GM12891 (cell line): ENCODE measurements at regions not wholly inside any gene's neighbourhood (a gene's known extent, or its start where the extent isn't known, plus 50 kb on each side); places are given as distances from the start of the nearest gene placed in this dataset.

Experiments used
- POLR2A ChIP-seq: IDR thresholded peaks from 2 replicates; pipeline ENCODE4 v1.6.1; 2011; ENCODE audit warnings: low read depth, low read length, control low read depth
- POLR2AphosphoS5 ChIP-seq: IDR thresholded peaks from 2 replicates; pipeline ENCODE4 v1.6.1; 2011; ENCODE audit warnings: low read depth, low read length, control low read depth
- SPI1 ChIP-seq: IDR thresholded peaks from 2 replicates; pipeline ENCODE4 v1.6.1; 2011; ENCODE audit warnings: low read depth, low read length, control low read depth
- TAF1 ChIP-seq: IDR thresholded peaks from 2 replicates; pipeline ENCODE4 v1.6.1; 2011; ENCODE audit warnings: low read depth, low read length, control low read depth

DNA sequence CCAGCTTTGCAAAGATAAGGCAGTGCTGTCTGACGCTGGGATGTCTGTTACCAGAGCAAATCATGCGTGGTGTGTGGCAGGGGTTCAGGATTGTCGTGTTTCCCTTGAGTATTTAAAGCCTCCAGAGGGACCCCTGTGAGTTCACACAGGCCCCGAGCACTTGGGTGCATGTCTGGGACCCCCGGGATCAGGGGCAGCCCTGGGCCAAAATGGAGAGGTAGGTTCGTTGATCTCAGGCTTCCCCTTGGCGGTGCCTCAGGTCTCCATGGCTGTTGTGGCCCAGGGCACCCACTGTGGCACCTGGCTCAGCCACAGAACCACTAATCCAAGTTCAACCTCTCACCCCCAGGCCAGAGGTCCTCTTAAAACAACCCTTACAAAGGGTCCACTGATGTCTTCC is 523.1 kb upstream of the DPP6 start:
- no peak for TF ChIP-seq POLR2A
- no peak for TF ChIP-seq POLR2AphosphoS5
- TF ChIP-seq TAF1: no peak
- TF ChIP-seq SPI1: no peak
